ENCODE measurements at regions not wholly inside any gene's neighbourhood (a gene's known extent, or its start where the extent isn't known, plus 50 kb on each side); places are given as distances from the start of the nearest gene placed in this dataset.

DNA sequence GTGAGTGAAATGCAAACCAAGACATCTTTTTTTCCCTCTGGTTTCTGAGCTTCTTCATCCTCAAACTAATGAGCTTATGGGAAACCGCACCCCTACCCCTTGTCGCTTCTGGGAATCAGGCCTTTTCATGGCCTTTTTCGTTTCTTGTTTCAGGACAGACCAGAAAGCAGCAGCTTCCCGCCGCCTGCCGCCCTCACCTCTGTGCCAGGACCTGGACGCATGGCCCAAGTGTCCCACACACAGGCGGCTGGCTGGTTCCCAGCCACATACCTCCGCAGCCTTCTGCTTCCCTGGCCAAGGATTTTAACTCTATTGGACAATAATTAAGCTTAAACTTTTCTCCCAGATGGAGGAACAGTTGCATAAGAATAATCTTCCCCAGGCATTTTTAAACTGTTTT, 114.1 kb upstream of the SLITRK1 start:
- DNase-seq = no peak

DNA sequence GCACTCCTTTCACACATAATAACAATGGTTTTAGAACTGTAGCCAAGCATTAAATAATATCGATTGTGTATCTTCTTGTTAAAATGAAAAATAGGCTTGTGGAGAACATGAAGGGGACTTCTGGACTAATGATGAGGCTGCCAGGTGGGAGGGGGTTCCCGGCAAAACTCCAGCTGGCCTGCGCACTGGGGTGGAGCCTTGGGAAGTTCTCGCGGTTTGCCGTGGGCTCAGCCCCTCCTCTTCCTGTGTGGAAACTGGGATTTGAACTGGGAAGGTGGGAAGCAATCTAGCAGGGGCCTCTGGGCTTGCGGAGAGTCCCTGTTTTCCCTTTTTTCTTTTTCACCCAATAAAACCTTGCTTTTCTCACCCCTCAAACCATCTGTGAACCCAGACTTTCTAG, 113.7 kb upstream of the SLITRK1 start:
- DNase-seq = no peak

DNA sequence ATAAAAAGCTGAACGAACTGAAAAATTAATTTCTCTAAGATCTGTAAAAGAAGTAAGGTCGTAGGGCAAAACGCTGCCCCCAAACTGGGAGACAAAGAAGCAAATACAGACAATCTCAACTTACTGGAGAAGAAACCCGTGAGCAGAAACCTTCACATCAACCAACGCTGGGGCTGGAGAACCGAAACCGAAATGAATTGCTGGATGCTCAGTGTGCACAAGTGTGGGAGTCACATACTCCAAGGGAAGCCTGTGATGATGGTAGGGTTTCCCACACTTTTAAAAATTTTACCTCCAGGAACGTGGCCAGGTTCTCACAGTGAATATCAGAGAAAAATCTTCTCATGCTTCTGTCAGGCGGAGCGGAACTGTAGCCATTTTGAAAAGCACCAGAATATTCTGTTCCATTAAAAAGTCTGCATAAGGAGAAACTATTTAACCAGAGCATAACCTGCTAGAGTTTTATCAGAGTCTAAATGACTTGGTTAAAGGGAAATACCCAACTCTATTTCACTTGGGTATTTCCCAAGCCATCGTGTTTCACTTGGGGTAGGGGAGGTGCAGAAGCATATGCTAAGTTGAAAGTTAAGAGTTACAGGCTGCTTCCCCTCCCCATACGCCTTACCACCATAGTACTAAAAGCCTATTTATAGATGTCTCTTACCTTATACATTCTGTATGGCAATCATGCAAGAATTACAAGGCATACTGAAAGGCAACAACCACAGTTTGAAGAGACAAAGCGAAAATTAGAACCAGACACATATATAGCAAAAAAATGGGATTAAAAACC, 110.5 kb upstream of the SLITRK1 start:
- no peak for DNase-seq

DNA sequence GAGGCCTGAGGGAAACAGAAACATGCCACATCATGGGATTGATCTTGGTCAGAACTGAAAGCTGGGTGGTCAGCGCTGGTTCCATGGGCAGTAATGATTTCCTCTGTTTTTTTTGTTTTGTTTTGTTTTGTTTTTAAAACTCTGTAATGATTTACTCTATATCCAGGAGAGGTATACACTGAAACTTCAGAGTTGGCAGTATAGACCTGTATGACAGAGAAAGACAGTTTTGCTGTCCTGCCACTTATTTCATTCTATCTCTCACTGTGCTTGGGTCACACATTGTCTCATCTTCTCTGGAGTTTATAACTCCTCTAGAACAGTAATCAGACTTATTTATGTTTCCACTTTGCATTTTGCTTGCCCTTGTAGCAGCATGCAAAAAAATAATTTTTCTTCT, 105.1 kb upstream of the SLITRK1 start:
- no peak for DNase-seq

GRCh38 chr13:83984793-83985192, 102.5 kb upstream of the SLITRK1 start:
- DNase-seq = no peak

GRCh38 chr13:83980331-83980730, 98.1 kb upstream of the SLITRK1 start:
- no peak for DNase-seq

DNA sequence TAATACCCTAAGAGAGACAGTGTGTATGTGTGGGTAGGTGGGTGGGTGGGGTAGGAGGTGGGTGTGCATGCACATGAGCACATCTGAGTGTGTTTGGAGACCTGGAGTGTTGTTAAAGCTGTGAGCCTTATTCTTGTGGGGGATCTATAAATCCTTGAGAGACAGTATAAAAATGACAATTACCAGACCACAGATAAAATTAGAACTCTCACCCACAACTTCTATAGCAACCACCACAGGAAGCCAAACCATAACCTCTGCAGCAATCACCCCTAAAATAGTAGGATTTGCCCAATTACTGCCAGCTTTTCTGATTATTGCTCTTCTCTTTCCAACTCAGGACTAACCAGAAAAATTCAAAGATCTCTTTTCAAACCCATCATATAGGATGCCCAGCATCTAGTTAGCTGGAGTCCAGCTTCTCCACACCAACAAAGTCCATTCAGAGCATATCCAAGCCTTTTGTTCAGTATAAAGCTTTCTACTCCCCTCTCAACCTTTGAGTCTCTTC, 93.4 kb upstream of the SLITRK1 start:
- no peak for DNase-seq

GRCh38 chr13:83958531-83958930, 76.3 kb upstream of the SLITRK1 start:
- DNase-seq = no peak

DNA sequence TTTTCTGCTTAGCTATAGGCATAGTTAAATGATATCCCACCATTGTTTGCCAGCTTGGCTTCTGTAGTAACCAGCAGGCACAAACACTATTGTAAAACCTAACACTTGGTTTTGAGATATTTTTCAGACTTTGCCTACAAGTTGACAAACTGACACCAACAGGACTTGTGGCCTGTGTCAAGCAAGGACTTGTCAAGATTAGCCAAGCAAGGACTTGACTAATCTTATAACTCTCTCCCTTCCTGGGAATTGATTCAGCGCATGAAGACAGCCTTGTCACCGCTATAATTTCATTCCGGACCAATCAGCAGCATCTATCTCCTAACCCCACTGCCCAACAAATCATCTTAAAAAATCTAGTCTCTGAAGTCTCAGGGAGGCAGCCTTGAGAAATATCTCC, 72.7 kb upstream of the SLITRK1 start:
- DNase-seq = no peak

DNA sequence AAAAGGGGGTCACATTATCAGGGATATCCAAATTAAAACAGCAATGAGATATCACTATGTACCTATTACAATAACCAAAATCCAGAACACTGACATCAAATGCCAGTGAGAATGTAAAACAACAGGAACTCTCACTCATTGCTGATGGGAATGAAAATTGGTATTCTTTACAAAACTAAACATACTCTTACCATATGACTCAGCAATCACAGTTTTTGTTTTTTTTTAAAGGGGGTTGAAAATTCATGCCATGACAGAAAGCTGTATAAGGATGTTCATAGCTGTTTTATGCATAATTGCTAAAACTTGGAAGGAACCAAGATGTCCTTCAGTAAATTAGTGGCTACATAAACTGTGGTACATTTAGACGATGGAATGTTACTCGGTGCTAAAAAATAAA, 71.6 kb upstream of the SLITRK1 start:
- no peak for DNase-seq

DNA sequence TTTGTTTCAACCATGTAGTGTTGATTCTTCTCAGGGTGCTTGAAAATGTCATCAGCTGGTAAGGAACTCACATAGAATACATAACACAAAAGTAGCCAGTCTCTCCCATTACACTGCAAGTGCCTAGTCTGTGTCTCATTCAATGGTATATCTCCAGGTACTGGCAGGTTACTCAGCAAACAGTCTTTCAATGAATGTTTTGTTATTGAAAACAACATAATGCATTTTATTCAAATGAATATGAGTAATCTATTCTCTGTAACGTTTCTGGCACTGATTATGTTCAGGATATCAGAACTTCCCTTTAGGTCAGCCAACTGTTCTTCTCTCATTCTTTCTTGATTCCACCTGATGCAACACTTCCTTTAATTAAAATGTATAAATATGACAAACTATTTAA, 68.0 kb upstream of the SLITRK1 start:
- DNase-seq = no peak

GRCh38 chr13:83943530-83944279, 61.4 kb upstream of the SLITRK1 start:
- DNase-seq = peak in 1 of 14 donors; percentile 37

DNA sequence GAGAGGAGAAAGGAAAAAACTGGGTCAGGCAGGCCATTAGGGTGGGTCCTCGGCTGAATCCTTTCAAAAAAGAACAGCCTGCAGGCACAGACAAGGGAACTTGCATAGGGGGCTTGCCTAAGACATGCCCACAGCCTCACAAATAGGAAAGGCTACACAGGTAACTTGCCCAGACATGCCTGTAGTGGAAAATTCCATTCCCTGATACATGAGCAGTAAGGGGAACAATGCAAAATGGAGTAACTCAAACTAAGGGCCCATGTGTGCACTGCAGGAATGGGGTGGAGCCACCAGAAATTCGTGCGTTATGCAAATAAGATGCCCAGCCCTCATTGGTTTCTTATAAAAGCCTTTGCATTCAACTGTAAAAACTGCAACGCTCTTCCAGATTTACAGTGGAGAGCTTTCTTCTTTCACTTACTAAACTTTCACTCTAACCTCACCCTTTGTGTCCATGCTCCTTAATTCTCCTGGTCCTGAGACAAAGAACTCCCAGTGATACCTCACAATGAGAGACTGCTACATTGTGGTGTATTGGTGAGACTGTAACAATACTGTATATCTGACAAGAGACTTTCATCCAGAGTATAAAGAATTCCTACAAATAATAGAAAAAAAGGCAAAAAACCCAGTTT, 59.5 kb upstream of the SLITRK1 start:
- no peak for DNase-seq

DNA sequence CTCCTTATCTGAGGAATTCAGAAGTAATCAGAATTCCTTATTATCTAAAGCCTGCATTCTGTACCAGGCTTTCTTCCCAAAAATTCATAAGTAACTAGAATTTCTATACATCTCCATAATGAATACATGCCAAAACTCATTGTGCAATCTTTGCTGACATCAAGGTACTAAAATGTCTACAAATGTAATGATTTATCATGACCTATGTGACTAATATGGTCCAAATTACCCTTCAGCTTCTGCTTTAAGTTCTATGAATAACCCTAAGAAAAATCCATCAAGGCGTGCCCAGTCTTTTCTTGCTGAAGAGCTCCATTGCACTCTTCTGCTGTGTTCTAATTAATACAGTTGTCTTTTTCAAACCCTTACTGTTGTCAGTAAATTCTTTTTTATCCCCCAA, 58.5 kb upstream of the SLITRK1 start:
- DNase-seq = no peak

- no peak for DNase-seq
These were observed 55.3 kb upstream of the SLITRK1 start for GRCh38 chr13:83937579-83937978.

DNA sequence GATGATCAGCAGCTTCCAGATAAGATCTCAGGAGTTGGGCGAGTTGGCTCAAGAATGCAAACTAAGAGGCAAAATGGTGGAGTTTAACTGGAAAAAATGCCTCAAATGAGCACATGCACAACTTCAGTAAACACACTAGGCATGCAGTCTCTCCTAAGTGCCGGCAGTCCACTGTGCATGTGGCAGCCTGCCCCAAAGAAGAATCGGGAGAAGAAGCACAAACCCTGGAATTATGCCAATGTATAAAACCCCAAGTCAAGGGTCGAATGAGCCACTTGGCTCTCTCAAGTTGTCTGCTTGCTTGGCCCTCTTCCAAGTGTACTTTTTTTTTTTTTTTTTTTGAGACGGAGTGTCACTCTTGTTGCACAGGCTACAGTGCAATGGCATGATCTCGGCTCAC, 53.3 kb upstream of the SLITRK1 start:
- DNase-seq = no peak
